ENCODE measurements at regions not wholly inside any gene's neighbourhood (a gene's known extent, or its start where the extent isn't known, plus 50 kb on each side); places are given as distances from the start of the nearest gene placed in this dataset.

GRCh38 chr2:167891841-167892240 lies 355.6 kb downstream of the STK39 start:
- CTCF ChIA-PET (ENCODE audit: partially characterized antibody): interaction anchor here (1.4 kb wide), 1 partner anchor 13 kb away, joined by 3 read pairs; no protein-coding TSS in a partner anchor
- H3K23ac ChIP-seq (ENCODE audit: insufficient read length): no peak overlapping the region
- no peak overlapping the region for H3K4me3 ChIP-seq (ENCODE audit: extremely low read depth in 1 of 4, insufficient read depth in 2 of 4, low read depth in 3 of 4, low read length in 4 of 4)
- TF ChIP-seq RXRA (IDR thresholded peaks at IDR 0.05; ENCODE audit: insufficient read depth, low read depth, low read length): no peak
- no peak for TF ChIP-seq BACH1 (IDR thresholded peaks at IDR 0.05; ENCODE audit: low read length)
- no peak for TF ChIP-seq EP300 (IDR thresholded peaks at IDR 0.05; ENCODE audit: borderline replicate concordance in 1 of 2, low read depth in 2 of 2, low read length in 2 of 2)
- no peak for TF ChIP-seq KDM5A (IDR thresholded peaks at IDR 0.05; ENCODE audit: low read length)
- no peak for TF ChIP-seq SAP30 (IDR thresholded peaks at IDR 0.05; ENCODE audit: insufficient read depth, insufficient replicate concordance, low read length)
- TF ChIP-seq NRF1 (IDR thresholded peaks at IDR 0.05; ENCODE audit: low read depth, low read length): no peak
- no peak for TF ChIP-seq TCF12 (IDR thresholded peaks at IDR 0.05; ENCODE audit: low read depth, low read length)
- no peak for TF ChIP-seq SP2 (IDR thresholded peaks at IDR 0.05; ENCODE audit: low read length)
- TF ChIP-seq CTCF (IDR thresholded peaks at IDR 0.05; ENCODE audit: control extremely low read depth in 1 of 3, insufficient read depth in 1 of 3, low read depth in 1 of 3, low read length in 3 of 3): no peak
- no peak for TF ChIP-seq USF2 (IDR thresholded peaks at IDR 0.05; ENCODE audit: low read length)

More at GRCh38 chr2:167891841-167892240, 355.6 kb downstream of the STK39 start:
- no peak overlapping the region for H4K91ac ChIP-seq (replicated peaks; ENCODE audit: insufficient read length, low read length)
- H3K56ac ChIP-seq (replicated peaks; ENCODE audit: insufficient read length, low read depth, low read length): no peak overlapping the region
- no peaks in the 10 kb centered on the region for H3K27me3 ChIP-seq (replicated peaks in 1 of 4; ENCODE audit: control insufficient read depth in 3 of 4, extremely low read depth in 1 of 4, insufficient read depth in 3 of 4, low read length in 3 of 4)
- H4K5ac ChIP-seq (ENCODE audit: insufficient read length, low read depth, low read length): no peak overlapping the region
- DNase-seq (ENCODE audit: low read depth in 1 of 2, low spot score in 2 of 2): no peak
- no peak overlapping the region for H4K8ac ChIP-seq (ENCODE audit: extremely low read depth, insufficient read depth, low read length)
- H3K14ac ChIP-seq (ENCODE audit: insufficient read length): no peak overlapping the region
- no peak overlapping the region for H2BK20ac ChIP-seq (ENCODE audit: low read length)
- H2AFZ ChIP-seq (ENCODE audit: low read length): no peak overlapping the region
- no peak overlapping the region for H3K4me2 ChIP-seq (ENCODE audit: insufficient read depth in 1 of 2, low read depth in 2 of 2, low read length in 2 of 2)
- no peak overlapping the region for H2BK5ac ChIP-seq (ENCODE audit: low read depth, low read length)
- no peak overlapping the region for H2BK120ac ChIP-seq (replicated peaks; ENCODE audit: low read depth, low read length)
- H3K9ac ChIP-seq (replicated peaks in 1 of 4; ENCODE audit: extremely low read depth in 1 of 4, low read depth in 3 of 4, low read length in 3 of 4): no peak overlapping the region
- H3K23me2 ChIP-seq (ENCODE audit: low read depth, low read length): no peaks in the 10 kb centered on the region
- no peak overlapping the region for H2AK5ac ChIP-seq (ENCODE audit: low read depth, low read length)
- no peak overlapping the region for H3K27ac ChIP-seq (ENCODE audit: low read depth, low read length)
- H3K79me2 ChIP-seq (ENCODE audit: control insufficient read depth in 1 of 2, insufficient read depth in 2 of 2, low read length in 2 of 2): no peaks in the 10 kb centered on the region
- no peak for FAIRE-seq
- H3K4ac ChIP-seq (replicated peaks; ENCODE audit: insufficient read length, low read depth, low read length): no peak overlapping the region
- H2BK15ac ChIP-seq (ENCODE audit: low read length): no peak overlapping the region
- H3K36me3 ChIP-seq (ENCODE audit: control insufficient read depth in 2 of 4, insufficient read depth in 4 of 4, low read length in 3 of 4): 0 out of 8 replicates have a peak, but pooled peaks cover 0 to 3% (median 0%) of the 10 kb centered on the region in 4 experiments
- 94% methylated on average over 5 of the region's 5 CpGs; no CpG with 5 or more reads in 1 of the 2 experiments for WGBS, 2 experiments (ENCODE audit: extremely low coverage in 1 of 2, insufficient coverage in 1 of 2, insufficient read length in 1 of 2, insufficient replicate concordance in 2 of 2, low coverage in 1 of 2, low lambda C conversion rate in 2 of 2, missing lambda C conversion rate in 1 of 2)
- H3K9me3 ChIP-seq (ENCODE audit: insufficient read depth in 2 of 2, low read depth in 1 of 2, low read length in 1 of 2): peaks cover 11 to 14% of the 10 kb centered on the region in 2 experiments
- H3K79me1 ChIP-seq (ENCODE audit: low read depth, low read length): no peaks in the 10 kb centered on the region
- no peaks in the 10 kb centered on the region for H4K20me1 ChIP-seq (replicated peaks in 1 of 2; ENCODE audit: control insufficient read depth in 1 of 2, insufficient read depth in 2 of 2, low read length in 2 of 2)
- POLR2A ChIA-PET (ENCODE audit: partially characterized antibody): no interaction called here
- no peaks in the 10 kb centered on the region for H3K4me1 ChIP-seq (replicated peaks in 1 of 4; ENCODE audit: control insufficient read depth in 3 of 4, insufficient read depth in 4 of 4, low read length in 3 of 4)
- no peak overlapping the region for H3K18ac ChIP-seq (ENCODE audit: extremely low read depth, low read length)
- no peak overlapping the region for H2BK12ac ChIP-seq (ENCODE audit: low read depth, low read length)
